A673 (cell line): ENCODE measurements at regions not wholly inside any gene's neighbourhood (a gene's known extent, or its start where the extent isn't known, plus 50 kb on each side); places are given as distances from the start of the nearest gene placed in this dataset.

ENCODE experiments used
- EZH2 ChIP-seq: fragments of 200-600 bp; sonication (generic); IDR thresholded peaks from 2 replicates; pipeline ENCODE4 v1.6.1; 2017; ENCODE audit warnings: borderline replicate concordance, low read depth, mild to moderate bottlenecking, mixed read lengths, antibody characterized with exemption, low read length; ENCODE audit not compliant: poor library complexity, severe bottlenecking
- TF ChIP-seq, protein P1 (sequence below): fragments of 300-800, 200-600 bp; sonication (generic); conservative IDR thresholded peaks from 2 replicates; pipeline ENCODE4 v1.5.1; 2017; ENCODE audit warnings: low read depth, mild to moderate bottlenecking, antibody characterized with exemption, low read length, moderate library complexity, mixed read lengths

DNA sequence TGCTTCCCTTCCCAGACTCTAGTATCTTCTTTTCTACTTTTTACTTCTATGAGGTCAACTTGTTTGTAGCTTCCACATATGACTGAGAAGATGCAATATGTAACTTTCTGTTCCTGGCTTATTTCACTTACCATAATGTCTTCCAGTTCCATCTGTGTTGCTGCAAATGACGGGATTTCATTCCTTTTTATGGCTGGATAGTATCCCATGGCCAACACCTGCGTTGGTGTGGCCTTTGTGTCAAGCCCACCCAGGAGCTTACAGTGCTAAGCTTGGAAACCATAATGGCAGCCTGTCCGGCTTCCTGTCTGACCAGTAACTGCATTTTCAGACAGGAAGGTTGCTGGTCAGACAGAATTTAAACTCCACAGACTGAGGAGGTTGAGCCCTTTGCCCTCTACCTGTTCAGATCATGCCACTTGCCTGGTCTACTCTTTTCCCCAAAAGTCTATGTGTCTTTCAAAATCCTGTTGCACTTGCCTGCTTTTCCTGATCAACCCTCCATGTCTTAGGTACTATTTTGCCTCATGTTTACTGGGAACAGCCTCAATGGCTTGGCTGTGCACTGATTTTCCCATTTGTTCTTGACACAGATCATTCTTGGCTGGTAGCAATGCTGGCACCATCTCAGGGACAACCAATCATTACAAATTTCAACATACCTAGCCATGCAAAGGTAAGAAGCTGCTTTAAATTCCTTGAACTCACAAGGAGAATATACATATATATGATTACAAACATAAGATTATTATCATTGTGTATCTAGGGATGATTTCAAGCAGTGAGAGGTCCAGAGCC lies 114.3 kb upstream of the PLEKHG1 start:
- TF ChIP-seq, protein P1, sequence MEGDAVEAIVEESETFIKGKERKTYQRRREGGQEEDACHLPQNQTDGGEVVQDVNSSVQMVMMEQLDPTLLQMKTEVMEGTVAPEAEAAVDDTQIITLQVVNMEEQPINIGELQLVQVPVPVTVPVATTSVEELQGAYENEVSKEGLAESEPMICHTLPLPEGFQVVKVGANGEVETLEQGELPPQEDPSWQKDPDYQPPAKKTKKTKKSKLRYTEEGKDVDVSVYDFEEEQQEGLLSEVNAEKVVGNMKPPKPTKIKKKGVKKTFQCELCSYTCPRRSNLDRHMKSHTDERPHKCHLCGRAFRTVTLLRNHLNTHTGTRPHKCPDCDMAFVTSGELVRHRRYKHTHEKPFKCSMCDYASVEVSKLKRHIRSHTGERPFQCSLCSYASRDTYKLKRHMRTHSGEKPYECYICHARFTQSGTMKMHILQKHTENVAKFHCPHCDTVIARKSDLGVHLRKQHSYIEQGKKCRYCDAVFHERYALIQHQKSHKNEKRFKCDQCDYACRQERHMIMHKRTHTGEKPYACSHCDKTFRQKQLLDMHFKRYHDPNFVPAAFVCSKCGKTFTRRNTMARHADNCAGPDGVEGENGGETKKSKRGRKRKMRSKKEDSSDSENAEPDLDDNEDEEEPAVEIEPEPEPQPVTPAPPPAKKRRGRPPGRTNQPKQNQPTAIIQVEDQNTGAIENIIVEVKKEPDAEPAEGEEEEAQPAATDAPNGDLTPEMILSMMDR, result no peak
- TF ChIP-seq EZH2, result no peak
